Astrocyte of the spinal cord (primary cell): ENCODE measurements at regions not wholly inside any gene's neighbourhood (a gene's known extent, or its start where the extent isn't known, plus 50 kb on each side); places are given as distances from the start of the nearest gene placed in this dataset.

Source experiments
- DNase-seq: peaks from one replicate; pipeline ENCODE4 v3.0.0; 2011; ENCODE audit warnings: low read depth, low spot score
- H3K4me3 ChIP-seq: 2 replicates; pipeline ENCODE4 v1.5.1; 2011; ENCODE audit warnings: low read depth, mild to moderate bottlenecking, low read length, moderate library complexity
- in situ Hi-C: cut with HindIII; loops from 2 replicates; pipeline ENCODE4 v1.10.0; 2017; ENCODE audit warnings: low sequenced_read_pairs
- TF ChIP-seq, protein P1 (sequence below): IDR thresholded peaks from 2 replicates; pipeline ENCODE4 v1.5.1; 2012; ENCODE audit warnings: low read depth, mild to moderate bottlenecking, low read length, inconsistent platforms

GRCh38 chr10:47193666-47194065 is 106.3 kb upstream of the GDF10 start:
- in situ Hi-C loops, result no loop called here
- no peak overlapping the region for H3K4me3 ChIP-seq
- no peak for DNase-seq
- TF ChIP-seq, protein P1, sequence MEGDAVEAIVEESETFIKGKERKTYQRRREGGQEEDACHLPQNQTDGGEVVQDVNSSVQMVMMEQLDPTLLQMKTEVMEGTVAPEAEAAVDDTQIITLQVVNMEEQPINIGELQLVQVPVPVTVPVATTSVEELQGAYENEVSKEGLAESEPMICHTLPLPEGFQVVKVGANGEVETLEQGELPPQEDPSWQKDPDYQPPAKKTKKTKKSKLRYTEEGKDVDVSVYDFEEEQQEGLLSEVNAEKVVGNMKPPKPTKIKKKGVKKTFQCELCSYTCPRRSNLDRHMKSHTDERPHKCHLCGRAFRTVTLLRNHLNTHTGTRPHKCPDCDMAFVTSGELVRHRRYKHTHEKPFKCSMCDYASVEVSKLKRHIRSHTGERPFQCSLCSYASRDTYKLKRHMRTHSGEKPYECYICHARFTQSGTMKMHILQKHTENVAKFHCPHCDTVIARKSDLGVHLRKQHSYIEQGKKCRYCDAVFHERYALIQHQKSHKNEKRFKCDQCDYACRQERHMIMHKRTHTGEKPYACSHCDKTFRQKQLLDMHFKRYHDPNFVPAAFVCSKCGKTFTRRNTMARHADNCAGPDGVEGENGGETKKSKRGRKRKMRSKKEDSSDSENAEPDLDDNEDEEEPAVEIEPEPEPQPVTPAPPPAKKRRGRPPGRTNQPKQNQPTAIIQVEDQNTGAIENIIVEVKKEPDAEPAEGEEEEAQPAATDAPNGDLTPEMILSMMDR, result no peak

GRCh38 chr10:47195274-47195885 is 104.6 kb upstream of the GDF10 start:
- TF ChIP-seq, protein P1, result no peak
- H3K4me3 ChIP-seq, result no peak overlapping the region
- no peak for DNase-seq
- in situ Hi-C loops, result no loop called here

GRCh38 chr10:47196691-47197090 is 103.3 kb upstream of the GDF10 start:
- in situ Hi-C loops, result no loop called here
- H3K4me3 ChIP-seq, result no peak overlapping the region
- TF ChIP-seq, protein P1, result no peak
- no peak for DNase-seq

DNA sequence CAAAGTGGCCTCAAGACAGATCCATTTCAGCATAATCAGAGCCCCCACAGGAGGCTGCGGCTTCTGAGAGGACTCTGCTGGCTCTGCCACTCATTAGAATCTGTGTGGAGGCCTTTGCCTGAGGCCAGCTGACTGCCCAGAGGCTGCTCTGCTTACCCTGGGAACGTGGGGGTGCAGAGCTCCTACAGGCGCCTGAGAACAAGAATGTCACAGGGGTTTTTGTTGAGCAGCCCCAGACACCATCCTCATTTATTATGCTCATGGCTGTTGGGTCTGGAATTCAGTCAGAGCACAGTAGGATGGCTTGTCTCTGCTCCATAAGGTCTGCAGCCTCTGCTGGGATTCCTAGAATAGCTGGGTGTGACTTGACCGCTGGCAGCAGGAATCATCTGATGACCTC is 101.8 kb upstream of the GDF10 start:
- in situ Hi-C loops, result no loop called here
- H3K4me3 ChIP-seq, result no peak overlapping the region
- DNase-seq, result no peak
- TF ChIP-seq, protein P1, result no peak

DNA sequence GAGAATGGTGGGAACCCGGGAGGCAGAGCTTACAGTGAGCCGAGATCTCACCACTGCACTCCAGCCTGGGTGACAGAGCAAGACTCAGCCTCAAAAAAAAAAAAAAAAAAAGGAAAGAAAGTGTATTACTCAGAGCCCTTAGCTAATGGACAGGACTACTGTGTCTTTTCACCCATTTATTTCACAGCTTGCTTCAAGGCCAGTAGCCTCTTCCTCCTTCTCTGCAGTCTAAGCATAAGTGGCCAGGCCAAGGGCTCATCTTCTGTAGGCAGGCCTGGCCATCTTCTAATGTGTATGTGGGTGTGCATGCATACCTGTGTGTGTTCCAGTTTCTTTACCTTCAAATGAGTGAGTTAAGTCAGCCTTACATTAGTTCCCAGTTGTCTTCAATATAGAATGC is 94.8 kb upstream of the GDF10 start:
- no peak for DNase-seq
- no peak overlapping the region for H3K4me3 ChIP-seq
- TF ChIP-seq, protein P1, result no peak
- in situ Hi-C loops, result no loop called here

DNA sequence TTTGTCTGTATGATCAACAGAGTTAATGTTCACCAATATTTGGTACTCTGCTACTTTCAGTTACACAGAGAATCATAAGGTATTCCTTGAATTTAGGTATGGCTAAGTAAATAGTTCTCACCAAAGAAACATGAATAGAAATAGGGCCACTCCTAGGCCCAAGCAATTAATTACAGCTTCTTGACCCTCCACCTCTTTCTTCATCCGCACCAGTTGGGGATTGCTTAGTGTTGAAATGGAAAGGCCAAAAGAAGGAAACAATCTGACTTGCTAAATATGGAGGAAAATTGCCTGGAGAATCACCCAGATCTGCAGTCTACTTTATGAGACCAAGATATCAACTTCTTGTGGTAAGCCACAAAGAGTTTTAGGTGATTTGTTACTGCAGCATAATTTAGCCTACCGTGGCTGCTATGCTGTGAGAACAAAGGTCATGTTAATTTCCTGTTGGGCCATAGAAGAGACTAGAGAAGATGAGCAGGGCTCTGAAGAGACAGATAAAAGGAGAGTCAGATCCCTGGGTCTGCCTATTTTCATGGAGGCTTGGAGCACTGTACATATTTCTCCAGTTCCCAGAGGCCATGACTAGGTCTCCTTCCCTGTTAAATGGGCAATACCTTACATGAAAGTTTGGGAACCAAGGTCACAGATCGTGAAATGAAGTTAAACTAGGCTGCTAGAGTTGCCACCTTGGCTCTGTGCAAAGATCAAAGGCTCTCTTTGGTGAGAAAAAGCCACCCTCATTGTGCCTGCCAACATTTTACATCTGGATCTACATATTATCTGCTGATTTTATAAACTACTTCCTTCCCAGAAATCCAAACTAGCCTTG is 93.3 kb upstream of the GDF10 start:
- in situ Hi-C loops, result no loop called here
- no peak overlapping the region for H3K4me3 ChIP-seq
- TF ChIP-seq, protein P1, result no peak
- DNase-seq, result peak; percentile 10
